MM.1S (cell line): ENCODE measurements at regions not wholly inside any gene's neighbourhood (a gene's known extent, or its start where the extent isn't known, plus 50 kb on each side); places are given as distances from the start of the nearest gene placed in this dataset.

ENCODE experiments used
- DNase-seq: peaks from one replicate; pipeline ENCODE4 v3.0.0-alpha.2; 2015
- H2AFZ ChIP-seq: fragments of 300-600 bp; sonication (generic); 2 replicates; pipeline ENCODE4 v1.6.0; 2016; ENCODE audit warnings: antibody characterized with exemption, low read length
- H3F3A ChIP-seq: fragments of 300-600 bp; sonication (generic); 2 replicates; pipeline ENCODE4 v1.6.1; 2016; ENCODE audit warnings: mild to moderate bottlenecking, antibody characterized with exemption, low read length, moderate library complexity, mixed read lengths; ENCODE audit not compliant: insufficient read depth
- H3K27ac ChIP-seq: fragments of 300-600 bp; sonication (generic); 2 replicates; pipeline ENCODE4 v1.5.1; 2016; ENCODE audit warnings: mild to moderate bottlenecking, low read length
- H3K27me3 ChIP-seq: fragments of 300-600 bp; sonication (generic); replicated peaks from 2 replicates; pipeline ENCODE4 v1.6.0; 2016; ENCODE audit warnings: low read length; ENCODE audit not compliant: insufficient read depth
- H3K36me3 ChIP-seq: fragments of 300-600 bp; sonication (generic); replicated peaks from 2 replicates; pipeline ENCODE4 v1.6.1; 2016; ENCODE audit warnings: mild to moderate bottlenecking, low read length, mixed read lengths; ENCODE audit not compliant: insufficient read depth
- H3K4me1 ChIP-seq: fragments of 300-600 bp; sonication (generic); 2 replicates; pipeline ENCODE4 v1.6.1; 2016; ENCODE audit warnings: low read length, mixed read lengths
- H3K4me2 ChIP-seq: fragments of 300-600 bp; sonication (generic); 2 replicates; pipeline ENCODE4 v1.6.0; 2016; ENCODE audit warnings: low read depth, low read length
- H3K4me3 ChIP-seq: fragments of 300-600 bp; sonication (generic); 2 replicates; pipeline ENCODE4 v1.5.1; 2016; ENCODE audit warnings: low read length, mixed read lengths
- H3K79me2 ChIP-seq: fragments of 300-600 bp; sonication (generic); 2 replicates; pipeline ENCODE4 v1.6.1; 2016; ENCODE audit warnings: mixed run types, low read length, mixed read lengths
- H3K9ac ChIP-seq: fragments of 300-600 bp; sonication (generic); 2 replicates; pipeline ENCODE4 v1.6.1; 2016; ENCODE audit warnings: low read length, mixed read lengths
- H3K9me2 ChIP-seq: fragments of 300-600 bp; sonication (generic); replicated peaks from 2 replicates; pipeline ENCODE4 v1.6.1; 2016; ENCODE audit warnings: mild to moderate bottlenecking, low read length, mixed read lengths; ENCODE audit not compliant: insufficient read depth
- H3K9me3 ChIP-seq: fragments of 300-600 bp; sonication (generic); replicated peaks from 2 replicates; pipeline ENCODE4 v1.6.1; 2016; ENCODE audit warnings: mild to moderate bottlenecking, low read length, mixed read lengths; ENCODE audit not compliant: insufficient read depth
- H4K20me1 ChIP-seq: fragments of 300-600 bp; sonication (generic); 2 replicates; pipeline ENCODE4 v1.6.1; 2016; ENCODE audit warnings: mild to moderate bottlenecking, low read length, moderate library complexity, mixed read lengths; ENCODE audit not compliant: insufficient read depth
- EZH2 ChIP-seq: fragments of 300-600 bp; sonication (generic); optimal IDR thresholded peaks from 2 replicates; pipeline ENCODE3; 2017; ENCODE audit warnings: low read depth, mild to moderate bottlenecking, antibody characterized with exemption, low read length, mixed read lengths
- EZH2phosphoT487 ChIP-seq: fragments of 300-600 bp; sonication (generic); IDR thresholded peaks from 2 replicates; pipeline ENCODE4 v1.6.1; 2018; ENCODE audit warnings: antibody characterized with exemption, low read length
- TF ChIP-seq, protein P1 (sequence below): fragments of 300-600 bp; sonication (generic); IDR thresholded peaks from 2 replicates; pipeline ENCODE4 v1.5.1; 2016; ENCODE audit warnings: antibody characterized with exemption, low read length, mixed read lengths

DNA sequence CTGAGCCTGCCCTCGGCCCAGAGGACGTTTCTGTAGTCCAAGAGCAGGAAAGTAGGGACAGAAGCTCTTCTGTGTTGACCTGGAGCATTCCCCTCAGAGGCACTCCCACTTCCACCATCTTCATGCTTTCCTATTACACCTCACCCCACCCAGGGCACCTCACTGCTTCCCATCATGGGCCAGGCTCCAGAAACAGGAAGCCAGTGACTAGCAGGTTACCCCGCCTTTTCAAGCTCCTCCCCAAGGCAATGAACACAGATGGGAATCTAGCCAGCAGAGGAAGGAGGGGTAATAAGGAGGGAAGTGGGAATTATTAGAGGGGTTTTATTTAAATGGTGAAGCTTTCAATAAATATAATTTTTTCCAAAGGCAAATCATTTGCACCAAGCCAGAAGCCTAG, 308.8 kb upstream of the MGAT5 start:
- peaks cover 25% of the 10 kb centered on the region for H3K4me1 ChIP-seq
- no peaks in the 10 kb centered on the region for H3K9me3 ChIP-seq
- no peak overlapping the region for H3K27ac ChIP-seq
- H3K4me3 ChIP-seq: no peak overlapping the region
- no peaks in the 10 kb centered on the region for H4K20me1 ChIP-seq
- H3K9me2 ChIP-seq: no peaks in the 10 kb centered on the region
- no peaks in the 10 kb centered on the region for H3F3A ChIP-seq
- DNase-seq: no peak
- H3K9ac ChIP-seq: no peak overlapping the region
- TF ChIP-seq EZH2phosphoT487: no peak
- TF ChIP-seq, protein P1, sequence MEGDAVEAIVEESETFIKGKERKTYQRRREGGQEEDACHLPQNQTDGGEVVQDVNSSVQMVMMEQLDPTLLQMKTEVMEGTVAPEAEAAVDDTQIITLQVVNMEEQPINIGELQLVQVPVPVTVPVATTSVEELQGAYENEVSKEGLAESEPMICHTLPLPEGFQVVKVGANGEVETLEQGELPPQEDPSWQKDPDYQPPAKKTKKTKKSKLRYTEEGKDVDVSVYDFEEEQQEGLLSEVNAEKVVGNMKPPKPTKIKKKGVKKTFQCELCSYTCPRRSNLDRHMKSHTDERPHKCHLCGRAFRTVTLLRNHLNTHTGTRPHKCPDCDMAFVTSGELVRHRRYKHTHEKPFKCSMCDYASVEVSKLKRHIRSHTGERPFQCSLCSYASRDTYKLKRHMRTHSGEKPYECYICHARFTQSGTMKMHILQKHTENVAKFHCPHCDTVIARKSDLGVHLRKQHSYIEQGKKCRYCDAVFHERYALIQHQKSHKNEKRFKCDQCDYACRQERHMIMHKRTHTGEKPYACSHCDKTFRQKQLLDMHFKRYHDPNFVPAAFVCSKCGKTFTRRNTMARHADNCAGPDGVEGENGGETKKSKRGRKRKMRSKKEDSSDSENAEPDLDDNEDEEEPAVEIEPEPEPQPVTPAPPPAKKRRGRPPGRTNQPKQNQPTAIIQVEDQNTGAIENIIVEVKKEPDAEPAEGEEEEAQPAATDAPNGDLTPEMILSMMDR: no peak
- no peak overlapping the region for H2AFZ ChIP-seq
- H3K79me2 ChIP-seq: peaks cover 51% of the 10 kb centered on the region
- no peaks in the 10 kb centered on the region for H3K36me3 ChIP-seq
- H3K27me3 ChIP-seq: no peaks in the 10 kb centered on the region
- no peak overlapping the region for H3K4me2 ChIP-seq

DNA sequence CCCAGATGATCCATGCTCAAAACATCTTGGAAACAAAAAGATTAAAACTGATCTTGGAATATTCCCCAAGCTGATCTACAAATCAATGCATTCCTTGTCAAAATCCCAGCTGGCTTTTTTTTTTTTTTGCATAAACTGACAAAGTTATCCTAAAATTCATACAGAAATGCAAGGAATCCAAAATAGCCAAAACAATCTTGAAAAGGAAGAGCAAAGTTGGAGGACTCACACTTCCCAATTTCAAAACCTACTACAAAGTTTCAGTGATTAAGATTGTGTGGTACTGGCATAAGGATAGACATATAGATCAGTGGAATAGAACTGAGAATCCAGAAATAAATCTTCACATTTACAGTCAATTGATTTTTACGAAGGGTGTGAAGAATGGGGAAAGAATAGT, 306.8 kb upstream of the MGAT5 start:
- Histone ChIP-seq H3K4me1 (peaks cover 42% of the 10 kb centered on the region), H3F3A (no peaks in the 10 kb centered on the region; the same call in 1 of the 2 replicates), H3K27me3 (no peaks in the 10 kb centered on the region)

DNA sequence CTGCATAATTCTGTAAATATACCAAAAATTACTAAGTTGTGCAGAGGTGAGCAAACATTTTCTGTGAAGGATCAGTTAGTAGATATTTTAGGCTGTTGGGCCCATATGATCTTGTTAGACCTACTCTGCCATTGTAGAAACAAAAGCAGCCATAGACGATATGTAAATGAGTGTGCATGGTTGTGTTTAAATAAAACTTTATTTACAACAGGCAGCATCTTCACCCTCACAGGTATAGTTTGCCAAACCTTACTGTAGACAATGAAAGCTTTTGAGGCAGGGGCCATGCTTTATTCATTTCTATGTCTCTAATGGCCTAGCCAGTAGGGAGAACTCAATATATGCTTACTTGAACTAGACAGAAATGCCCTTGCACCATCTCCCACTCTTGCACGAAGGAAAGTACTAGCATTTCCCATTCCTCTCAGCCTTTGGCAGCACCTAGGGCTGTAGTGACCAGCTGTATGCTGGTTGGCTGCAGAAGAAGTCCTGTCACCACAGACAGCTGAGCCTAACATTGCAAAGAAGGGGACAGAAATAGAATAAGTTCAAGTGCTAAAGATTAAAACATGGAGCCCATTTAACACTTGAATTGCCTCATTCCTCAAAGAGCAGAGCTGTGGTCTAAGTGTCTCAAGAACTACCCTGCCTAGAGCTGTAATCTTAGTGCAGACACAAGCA, 305.1 kb upstream of the MGAT5 start:
- Histone ChIP-seq H3K79me2 (peaks cover 48% of the 10 kb centered on the region), H3K4me3 (no peak overlapping the region), H3K27ac (no peak overlapping the region), H3K9me2 (no peaks in the 10 kb centered on the region), H3K9me3 (no peaks in the 10 kb centered on the region), H3K4me2 (no peak overlapping the region), H3K27me3 (no peaks in the 10 kb centered on the region), H2AFZ (no peak overlapping the region), H3F3A (peaks cover 15% of the 10 kb centered on the region), H3K9ac (no peak overlapping the region), H4K20me1 (no peaks in the 10 kb centered on the region), H3K36me3 (no peaks in the 10 kb centered on the region), H3K4me1 (peaks cover 54% of the 10 kb centered on the region)
- DNase-seq: no peak
- TF ChIP-seq EZH2 (no peak), EZH2phosphoT487 (no peak)
- TF ChIP-seq, protein P1: no peak

More for the DNA sequence above, 306.8 kb upstream of the MGAT5 start:
- no peak overlapping the region for H2AFZ ChIP-seq
- TF ChIP-seq EZH2phosphoT487 (no peak), EZH2 (no peak)
- TF ChIP-seq, protein P1: no peak
- no peak overlapping the region for H3K9ac ChIP-seq
- no peaks in the 10 kb centered on the region for H4K20me1 ChIP-seq
- no peak for DNase-seq
- no peak overlapping the region for H3K27ac ChIP-seq
- no peak overlapping the region for H3K4me2 ChIP-seq
- H3K4me3 ChIP-seq: no peak overlapping the region
- H3K79me2 ChIP-seq: peaks cover 54% of the 10 kb centered on the region
- H3K9me2 ChIP-seq: no peaks in the 10 kb centered on the region
- H3K36me3 ChIP-seq: no peaks in the 10 kb centered on the region
- H3K9me3 ChIP-seq: no peaks in the 10 kb centered on the region
